ENCODE measurements at regions not wholly inside any gene's neighbourhood (a gene's known extent, or its start where the extent isn't known, plus 50 kb on each side); places are given as distances from the start of the nearest gene placed in this dataset.

DNA sequence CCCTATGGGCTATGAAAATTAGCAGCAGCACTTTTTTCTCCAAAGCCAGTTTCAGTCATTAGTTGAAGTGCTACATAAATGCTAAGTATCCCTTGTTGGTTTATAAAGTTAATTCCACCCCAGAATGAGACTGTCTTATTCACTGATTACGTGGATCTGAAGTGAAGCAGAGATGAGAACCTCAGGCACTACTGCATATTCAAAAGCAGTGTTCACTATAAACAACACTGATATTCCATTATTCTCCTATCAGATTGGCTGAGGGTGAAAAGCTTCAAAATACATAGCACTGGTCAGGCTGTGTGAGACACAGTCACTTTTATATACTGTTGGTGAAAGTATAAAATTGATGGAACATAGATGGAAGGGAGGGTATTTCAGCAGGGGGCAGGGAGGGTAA is 395.7 kb upstream of the RARB start:
- no peaks in the 10 kb centered on the region for H3K27me3 ChIP-seq (replicated peaks in 1 of 2; ENCODE audit: control insufficient read depth in 2 of 2, insufficient read depth in 2 of 2, low read length in 1 of 2)
- H3K4me1 ChIP-seq (ENCODE audit: control insufficient read depth, insufficient read depth, low read length): no peaks in the 10 kb centered on the region
- 6% methylated on average over 1 of the region's 1 CpG for WGBS (ENCODE audit: insufficient coverage, insufficient replicate concordance, low lambda C conversion rate, missing lambda C conversion rate)
- H3K27ac ChIP-seq (ENCODE audit: control insufficient read depth, insufficient read depth): no peak overlapping the region
- no peaks in the 10 kb centered on the region for H3K36me3 ChIP-seq (ENCODE audit: control insufficient read depth in 2 of 2, insufficient read depth in 2 of 2, low read length in 1 of 2)
- no peak for FAIRE-seq
- no peak overlapping the region for H2AFZ ChIP-seq (ENCODE audit: control insufficient read depth, low read depth, low read length)
- H3K9ac ChIP-seq (ENCODE audit: control insufficient read depth, insufficient read depth, low read length): no peak overlapping the region
- DNase-seq (ENCODE audit: low read depth, low spot score): no peak
- POLR2A ChIA-PET: no interaction called here
- CTCF ChIA-PET: interaction anchor here (1.0 to 4.0 kb wide), 10 partner anchors 10 to 258 kb away, joined by 3 to 66 read pairs (median 12); no protein-coding TSS in a partner anchor
- RAD21 ChIA-PET (ENCODE audit: unreplicated experiment): no interaction called here
- BruUV-seq (replicated peaks): no TSS peak
- no peak overlapping the region for H3K4me3 ChIP-seq
- no peaks in the 10 kb centered on the region for H3K79me2 ChIP-seq (ENCODE audit: control insufficient read depth, insufficient read depth, low read length)
- no peak overlapping the region for H3K4me2 ChIP-seq (ENCODE audit: control insufficient read depth, insufficient read depth)
- no peaks in the 10 kb centered on the region for H3K9me3 ChIP-seq (replicated peaks; ENCODE audit: control insufficient read depth, insufficient read depth, low read length)
- no peak for ATAC-seq
- no peaks in the 10 kb centered on the region for H4K20me1 ChIP-seq (ENCODE audit: control insufficient read depth, insufficient read depth)
- in situ Hi-C loops (cut with MboI): loop anchor here (5.0 kb wide), 1 partner anchor 260 kb away; no protein-coding TSS in a partner anchor
- intact Hi-C loops (cut with micrococcal nuclease; ENCODE audit: unreplicated experiment): no loop called here
- SMC1A ChIA-PET (ENCODE audit: uncharacterized antibody, unreplicated experiment): interaction anchor here (1.4 kb wide), 1 partner anchor 260 kb away, joined by 4 read pairs; no protein-coding TSS in a partner anchor
- TF ChIP-seq, protein P1, sequence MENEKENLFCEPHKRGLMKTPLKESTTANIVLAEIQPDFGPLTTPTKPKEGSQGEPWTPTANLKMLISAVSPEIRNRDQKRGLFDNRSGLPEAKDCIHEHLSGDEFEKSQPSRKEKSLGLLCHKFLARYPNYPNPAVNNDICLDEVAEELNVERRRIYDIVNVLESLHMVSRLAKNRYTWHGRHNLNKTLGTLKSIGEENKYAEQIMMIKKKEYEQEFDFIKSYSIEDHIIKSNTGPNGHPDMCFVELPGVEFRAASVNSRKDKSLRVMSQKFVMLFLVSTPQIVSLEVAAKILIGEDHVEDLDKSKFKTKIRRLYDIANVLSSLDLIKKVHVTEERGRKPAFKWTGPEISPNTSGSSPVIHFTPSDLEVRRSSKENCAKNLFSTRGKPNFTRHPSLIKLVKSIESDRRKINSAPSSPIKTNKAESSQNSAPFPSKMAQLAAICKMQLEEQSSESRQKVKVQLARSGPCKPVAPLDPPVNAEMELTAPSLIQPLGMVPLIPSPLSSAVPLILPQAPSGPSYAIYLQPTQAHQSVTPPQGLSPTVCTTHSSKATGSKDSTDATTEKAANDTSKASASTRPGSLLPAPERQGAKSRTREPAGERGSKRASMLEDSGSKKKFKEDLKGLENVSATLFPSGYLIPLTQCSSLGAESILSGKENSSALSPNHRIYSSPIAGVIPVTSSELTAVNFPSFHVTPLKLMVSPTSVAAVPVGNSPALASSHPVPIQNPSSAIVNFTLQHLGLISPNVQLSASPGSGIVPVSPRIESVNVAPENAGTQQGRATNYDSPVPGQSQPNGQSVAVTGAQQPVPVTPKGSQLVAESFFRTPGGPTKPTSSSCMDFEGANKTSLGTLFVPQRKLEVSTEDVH (IDR thresholded peaks at IDR 0.05; ENCODE audit: low read depth, partially characterized antibody): no peak
- TF ChIP-seq, protein P2, sequence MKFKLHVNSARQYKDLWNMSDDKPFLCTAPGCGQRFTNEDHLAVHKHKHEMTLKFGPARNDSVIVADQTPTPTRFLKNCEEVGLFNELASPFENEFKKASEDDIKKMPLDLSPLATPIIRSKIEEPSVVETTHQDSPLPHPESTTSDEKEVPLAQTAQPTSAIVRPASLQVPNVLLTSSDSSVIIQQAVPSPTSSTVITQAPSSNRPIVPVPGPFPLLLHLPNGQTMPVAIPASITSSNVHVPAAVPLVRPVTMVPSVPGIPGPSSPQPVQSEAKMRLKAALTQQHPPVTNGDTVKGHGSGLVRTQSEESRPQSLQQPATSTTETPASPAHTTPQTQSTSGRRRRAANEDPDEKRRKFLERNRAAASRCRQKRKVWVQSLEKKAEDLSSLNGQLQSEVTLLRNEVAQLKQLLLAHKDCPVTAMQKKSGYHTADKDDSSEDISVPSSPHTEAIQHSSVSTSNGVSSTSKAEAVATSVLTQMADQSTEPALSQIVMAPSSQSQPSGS (IDR thresholded peaks at IDR 0.05; ENCODE audit: low read length): no peak
- TF ChIP-seq LARP7 (IDR thresholded peaks at IDR 0.05) (no peak), SMAD5 (IDR thresholded peaks at IDR 0.05; ENCODE audit: low read depth) (no peak), NR2C1 (IDR thresholded peaks at IDR 0.05) (no peak), EGR1 (IDR thresholded peaks at IDR 0.05; ENCODE audit: borderline replicate concordance in 1 of 2, low read depth in 2 of 2, low read length in 2 of 2) (no peak), MYC (IDR thresholded peaks at IDR 0.05; ENCODE audit: insufficient read depth, insufficient read length, insufficient replicate concordance, low read length, severe bottlenecking) (no peak), KDM1A (IDR thresholded peaks at IDR 0.05; ENCODE audit: borderline replicate concordance) (no peak), ZNF24 (IDR thresholded peaks at IDR 0.05) (no peak), ZNF207 (IDR thresholded peaks at IDR 0.05; ENCODE audit: borderline replicate concordance) (no peak), NFXL1 (IDR thresholded peaks at IDR 0.05; ENCODE audit: borderline replicate concordance) (no peak), TCF3 (IDR thresholded peaks at IDR 0.05; ENCODE audit: borderline replicate concordance, insufficient read depth, low read depth, low read length) (no peak), ZSCAN29 (IDR thresholded peaks at IDR 0.05) (no peak)
- TF ChIP-seq, protein P3, sequence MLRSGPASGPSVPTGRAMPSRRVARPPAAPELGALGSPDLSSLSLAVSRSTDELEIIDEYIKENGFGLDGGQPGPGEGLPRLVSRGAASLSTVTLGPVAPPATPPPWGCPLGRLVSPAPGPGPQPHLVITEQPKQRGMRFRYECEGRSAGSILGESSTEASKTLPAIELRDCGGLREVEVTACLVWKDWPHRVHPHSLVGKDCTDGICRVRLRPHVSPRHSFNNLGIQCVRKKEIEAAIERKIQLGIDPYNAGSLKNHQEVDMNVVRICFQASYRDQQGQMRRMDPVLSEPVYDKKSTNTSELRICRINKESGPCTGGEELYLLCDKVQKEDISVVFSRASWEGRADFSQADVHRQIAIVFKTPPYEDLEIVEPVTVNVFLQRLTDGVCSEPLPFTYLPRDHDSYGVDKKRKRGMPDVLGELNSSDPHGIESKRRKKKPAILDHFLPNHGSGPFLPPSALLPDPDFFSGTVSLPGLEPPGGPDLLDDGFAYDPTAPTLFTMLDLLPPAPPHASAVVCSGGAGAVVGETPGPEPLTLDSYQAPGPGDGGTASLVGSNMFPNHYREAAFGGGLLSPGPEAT (IDR thresholded peaks at IDR 0.05; ENCODE audit: low read depth): no peak
- TF ChIP-seq, protein P4, sequence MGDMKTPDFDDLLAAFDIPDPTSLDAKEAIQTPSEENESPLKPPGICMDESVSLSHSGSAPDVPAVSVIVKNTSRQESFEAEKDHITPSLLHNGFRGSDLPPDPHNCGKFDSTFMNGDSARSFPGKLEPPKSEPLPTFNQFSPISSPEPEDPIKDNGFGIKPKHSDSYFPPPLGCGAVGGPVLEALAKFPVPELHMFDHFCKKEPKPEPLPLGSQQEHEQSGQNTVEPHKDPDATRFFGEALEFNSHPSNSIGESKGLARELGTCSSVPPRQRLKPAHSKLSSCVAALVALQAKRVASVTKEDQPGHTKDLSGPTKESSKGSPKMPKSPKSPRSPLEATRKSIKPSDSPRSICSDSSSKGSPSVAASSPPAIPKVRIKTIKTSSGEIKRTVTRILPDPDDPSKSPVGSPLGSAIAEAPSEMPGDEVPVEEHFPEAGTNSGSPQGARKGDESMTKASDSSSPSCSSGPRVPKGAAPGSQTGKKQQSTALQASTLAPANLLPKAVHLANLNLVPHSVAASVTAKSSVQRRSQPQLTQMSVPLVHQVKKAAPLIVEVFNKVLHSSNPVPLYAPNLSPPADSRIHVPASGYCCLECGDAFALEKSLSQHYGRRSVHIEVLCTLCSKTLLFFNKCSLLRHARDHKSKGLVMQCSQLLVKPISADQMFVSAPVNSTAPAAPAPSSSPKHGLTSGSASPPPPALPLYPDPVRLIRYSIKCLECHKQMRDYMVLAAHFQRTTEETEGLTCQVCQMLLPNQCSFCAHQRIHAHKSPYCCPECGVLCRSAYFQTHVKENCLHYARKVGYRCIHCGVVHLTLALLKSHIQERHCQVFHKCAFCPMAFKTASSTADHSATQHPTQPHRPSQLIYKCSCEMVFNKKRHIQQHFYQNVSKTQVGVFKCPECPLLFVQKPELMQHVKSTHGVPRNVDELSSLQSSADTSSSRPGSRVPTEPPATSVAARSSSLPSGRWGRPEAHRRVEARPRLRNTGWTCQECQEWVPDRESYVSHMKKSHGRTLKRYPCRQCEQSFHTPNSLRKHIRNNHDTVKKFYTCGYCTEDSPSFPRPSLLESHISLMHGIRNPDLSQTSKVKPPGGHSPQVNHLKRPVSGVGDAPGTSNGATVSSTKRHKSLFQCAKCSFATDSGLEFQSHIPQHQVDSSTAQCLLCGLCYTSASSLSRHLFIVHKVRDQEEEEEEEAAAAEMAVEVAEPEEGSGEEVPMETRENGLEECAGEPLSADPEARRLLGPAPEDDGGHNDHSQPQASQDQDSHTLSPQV (IDR thresholded peaks at IDR 0.05): no peak

Measured in GM12878 (cell line).